ENCODE measurements at regions not wholly inside any gene's neighbourhood (a gene's known extent, or its start where the extent isn't known, plus 50 kb on each side); places are given as distances from the start of the nearest gene placed in this dataset.

DNA sequence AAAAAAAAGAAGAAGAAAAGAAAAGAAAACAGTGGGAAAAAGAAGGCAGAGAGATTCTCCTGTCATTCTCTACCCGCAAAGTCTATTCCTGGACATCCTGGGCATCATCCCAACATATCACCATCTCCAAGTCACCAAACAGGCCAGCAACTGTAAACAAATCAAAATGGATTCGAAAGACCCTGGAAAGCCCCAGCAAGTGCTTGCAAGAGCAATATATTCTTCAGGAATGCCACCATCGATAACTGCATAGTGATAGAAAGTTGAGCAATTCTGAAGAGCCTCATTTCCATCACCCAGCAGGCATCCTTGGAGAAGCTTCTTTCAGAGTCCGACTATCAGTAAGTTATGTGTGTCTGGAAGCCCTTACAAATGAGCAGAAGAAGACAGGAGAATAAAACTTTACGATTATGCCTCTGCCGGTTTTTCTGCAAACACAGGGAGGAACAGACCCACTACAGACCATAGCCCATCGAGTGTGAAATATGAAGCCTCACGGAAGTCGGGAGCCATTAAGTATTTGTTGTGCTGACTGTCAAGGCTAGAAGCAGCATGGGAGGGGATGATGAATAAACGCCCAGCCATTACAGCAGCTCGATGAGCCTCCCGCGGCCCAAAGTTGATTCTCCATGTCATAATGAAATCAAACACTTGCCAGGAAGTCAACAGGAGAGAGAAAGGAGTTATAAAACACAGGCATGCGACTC is 64.5 kb upstream of the SEC14L1 start:
- TF ChIP-seq EZH2 (IDR thresholded peaks at IDR 0.05; ENCODE audit: borderline replicate concordance, low read depth, low read length, severe bottlenecking) (no peak), CTCF (IDR thresholded peaks at IDR 0.05; ENCODE audit: borderline replicate concordance, extremely low read depth, low read length, poor library complexity, severe bottlenecking) (no peak)
